Suprapubic skin (tissue), 4 donors: ENCODE measurements at regions not wholly inside any gene's neighbourhood (a gene's known extent, or its start where the extent isn't known, plus 50 kb on each side); places are given as distances from the start of the nearest gene placed in this dataset.

ENCODE experiments used
- DNase-seq, 2 donors: peaks; one replicate each; pipeline ENCODE4 v3.0.0-alpha.2; 2019; ENCODE audit warnings: low spot score in 2 of 2
- H3K27ac ChIP-seq: fragments of 200-600 bp; sonication (generic); one replicate; pipeline ENCODE4 v1.5.1; 2019
- H3K27me3 ChIP-seq: fragments of 200-600 bp; sonication (generic); one replicate; pipeline ENCODE4 v1.5.1; 2019
- H3K36me3 ChIP-seq: fragments of 200-600 bp; sonication (generic); one replicate; pipeline ENCODE4 v1.5.1; 2019
- H3K4me1 ChIP-seq: fragments of 200-600 bp; sonication (generic); one replicate; pipeline ENCODE4 v1.5.1; 2019
- H3K4me3 ChIP-seq: fragments of 200-600 bp; sonication (generic); one replicate; pipeline ENCODE4 v1.5.1; 2019; ENCODE audit warnings: mild to moderate bottlenecking
- H3K9me3 ChIP-seq: fragments of 200-600 bp; sonication (generic); one replicate; pipeline ENCODE4 v1.5.1; 2019
- EP300 ChIP-seq: sonication (generic); formaldehyde crosslinking; IDR thresholded peaks from one replicate; pipeline ENCODE4 v1.6.1; 2017; ENCODE audit warnings: antibody characterized with exemption
- POLR2A ChIP-seq, 2 donors: fragments of 450-650 bp; IDR thresholded peaks; one replicate each; pipeline ENCODE4 v1.6.1; 2017; ENCODE audit warnings: antibody characterized with exemption in 2 of 2, mild to moderate bottlenecking in 2 of 2, moderate library complexity in 2 of 2
- POLR2AphosphoS5 ChIP-seq, 3 donors: sonication (generic); formaldehyde crosslinking; IDR thresholded peaks; one replicate each; pipeline ENCODE4 v1.6.1; 2017; ENCODE audit warnings: antibody characterized with exemption in 3 of 3
- WGBS: methylation state at CpG from one replicate; pipeline ENCODE4 v1.1.5; 2018; 5-methylcytosine and 5-hydroxymethylcytosine counted together
- TF ChIP-seq, protein P1 (sequence below), 2 donors: fragments of 200-600 bp in 1 of 2; fragments of 450-650 bp in 1 of 2; sonication (generic) in 1 of 2; IDR thresholded peaks; one replicate each; pipeline ENCODE4 v1.5.1; 2016 to 2019; ENCODE audit warnings: antibody characterized with exemption in 2 of 2, mild to moderate bottlenecking in 1 of 2, moderate library complexity in 1 of 2

DNA sequence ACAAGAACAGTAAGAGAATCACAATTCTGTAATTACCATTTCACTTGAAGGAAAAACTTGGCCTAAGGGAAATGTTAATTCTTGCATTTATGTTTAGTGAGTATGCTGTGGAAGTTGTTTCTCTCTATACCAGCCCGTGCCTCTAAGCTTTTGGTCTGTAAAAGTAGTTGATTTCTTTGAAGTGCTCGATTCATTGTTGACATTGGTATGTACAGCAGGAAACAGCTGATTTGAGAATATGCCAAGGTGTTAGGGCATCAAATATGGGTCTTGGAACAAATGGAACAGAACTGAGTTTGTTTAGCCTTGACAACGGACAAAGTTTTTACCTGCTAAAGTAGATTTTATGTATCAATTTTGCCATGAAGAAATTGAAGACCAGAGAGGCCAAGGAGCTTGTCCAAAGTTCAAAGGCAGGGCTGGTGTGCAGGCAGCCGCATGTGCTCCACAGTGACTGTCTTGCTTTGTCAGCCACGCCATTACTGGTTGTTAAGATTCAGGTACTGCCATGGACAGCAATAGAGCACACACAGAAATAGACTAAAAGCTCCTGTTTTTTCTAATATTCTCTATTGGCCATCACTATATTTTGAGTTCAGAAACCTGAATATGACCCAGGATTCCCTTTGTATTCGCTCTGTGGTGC lies 75.5 kb upstream of the TLR3 start:
- H3K4me1 ChIP-seq = no peaks in the 10 kb centered on the region
- 68% methylated on average over 6 of the region's 6 CpGs for WGBS
- TF ChIP-seq POLR2AphosphoS5 (IDR thresholded peaks at IDR 0.05) (no peak), EP300 (no peak), POLR2A (IDR thresholded peaks at IDR 0.05) (no peak)
- TF ChIP-seq, protein P1, sequence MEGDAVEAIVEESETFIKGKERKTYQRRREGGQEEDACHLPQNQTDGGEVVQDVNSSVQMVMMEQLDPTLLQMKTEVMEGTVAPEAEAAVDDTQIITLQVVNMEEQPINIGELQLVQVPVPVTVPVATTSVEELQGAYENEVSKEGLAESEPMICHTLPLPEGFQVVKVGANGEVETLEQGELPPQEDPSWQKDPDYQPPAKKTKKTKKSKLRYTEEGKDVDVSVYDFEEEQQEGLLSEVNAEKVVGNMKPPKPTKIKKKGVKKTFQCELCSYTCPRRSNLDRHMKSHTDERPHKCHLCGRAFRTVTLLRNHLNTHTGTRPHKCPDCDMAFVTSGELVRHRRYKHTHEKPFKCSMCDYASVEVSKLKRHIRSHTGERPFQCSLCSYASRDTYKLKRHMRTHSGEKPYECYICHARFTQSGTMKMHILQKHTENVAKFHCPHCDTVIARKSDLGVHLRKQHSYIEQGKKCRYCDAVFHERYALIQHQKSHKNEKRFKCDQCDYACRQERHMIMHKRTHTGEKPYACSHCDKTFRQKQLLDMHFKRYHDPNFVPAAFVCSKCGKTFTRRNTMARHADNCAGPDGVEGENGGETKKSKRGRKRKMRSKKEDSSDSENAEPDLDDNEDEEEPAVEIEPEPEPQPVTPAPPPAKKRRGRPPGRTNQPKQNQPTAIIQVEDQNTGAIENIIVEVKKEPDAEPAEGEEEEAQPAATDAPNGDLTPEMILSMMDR (IDR thresholded peaks at IDR 0.05) = no peak
- no peak for DNase-seq
- H3K27me3 ChIP-seq = no peaks in the 10 kb centered on the region
- no peaks in the 10 kb centered on the region for H3K36me3 ChIP-seq
- no peak overlapping the region for H3K4me3 ChIP-seq
- no peak overlapping the region for H3K27ac ChIP-seq
- H3K9me3 ChIP-seq = no peaks in the 10 kb centered on the region

DNA sequence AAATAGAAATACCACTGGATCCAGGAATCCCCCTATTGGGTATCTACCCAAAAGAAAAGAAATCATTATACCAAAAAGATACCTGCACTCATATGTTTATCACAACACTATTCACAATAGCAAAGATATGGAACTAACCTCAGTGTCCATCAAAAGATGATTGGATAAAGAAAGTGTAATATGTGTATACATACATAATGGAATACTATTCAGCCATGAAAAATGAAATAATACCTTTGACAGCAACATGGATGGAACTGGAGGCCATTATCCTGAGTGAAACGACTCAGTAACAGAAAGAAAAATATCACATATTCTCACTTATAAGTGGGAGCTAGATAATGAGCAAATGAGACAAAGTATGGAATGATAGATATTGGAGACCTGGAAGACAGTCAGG lies 74.2 kb upstream of the TLR3 start:
- Histone ChIP-seq H3K4me1 (no peaks in the 10 kb centered on the region), H3K9me3 (no peaks in the 10 kb centered on the region), H3K4me3 (no peak overlapping the region), H3K36me3 (no peaks in the 10 kb centered on the region), H3K27me3 (no peaks in the 10 kb centered on the region), H3K27ac (no peak overlapping the region)
- TF ChIP-seq EP300 (no peak), POLR2A (IDR thresholded peaks at IDR 0.05) (no peak), POLR2AphosphoS5 (IDR thresholded peaks at IDR 0.05) (no peak)
- TF ChIP-seq, protein P1 (IDR thresholded peaks at IDR 0.05) = no peak
- WGBS = 34% methylated on average over 1 of the region's 1 CpG
- no peak for DNase-seq

DNA sequence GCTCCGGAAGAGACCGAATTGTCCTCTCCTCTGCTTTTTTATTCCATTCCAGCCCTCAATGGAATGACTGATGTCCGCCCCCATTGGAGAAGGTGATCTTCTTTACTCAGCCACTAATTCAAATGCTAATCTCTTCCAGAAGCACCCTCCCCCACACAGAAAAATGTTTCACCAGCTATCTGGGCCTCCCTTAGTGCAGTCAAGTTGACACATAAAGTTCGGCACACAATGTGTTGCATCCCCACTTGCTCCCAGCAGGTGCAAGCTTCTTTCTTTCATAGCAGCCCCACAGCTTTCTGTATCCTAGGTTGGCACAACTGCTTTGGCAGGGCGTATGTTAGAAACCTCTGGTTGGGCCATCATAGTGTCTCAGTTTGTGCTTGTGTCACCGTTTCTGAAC lies 73.3 kb upstream of the TLR3 start:
- 75% methylated on average over 6 of the region's 6 CpGs for WGBS
- H3K9me3 ChIP-seq = no peaks in the 10 kb centered on the region
- TF ChIP-seq, protein P1 (IDR thresholded peaks at IDR 0.05) = no peak
- TF ChIP-seq POLR2AphosphoS5 (IDR thresholded peaks at IDR 0.05) = no peak
- no peak for TF ChIP-seq POLR2A (IDR thresholded peaks at IDR 0.05)
- TF ChIP-seq EP300 = no peak

DNA sequence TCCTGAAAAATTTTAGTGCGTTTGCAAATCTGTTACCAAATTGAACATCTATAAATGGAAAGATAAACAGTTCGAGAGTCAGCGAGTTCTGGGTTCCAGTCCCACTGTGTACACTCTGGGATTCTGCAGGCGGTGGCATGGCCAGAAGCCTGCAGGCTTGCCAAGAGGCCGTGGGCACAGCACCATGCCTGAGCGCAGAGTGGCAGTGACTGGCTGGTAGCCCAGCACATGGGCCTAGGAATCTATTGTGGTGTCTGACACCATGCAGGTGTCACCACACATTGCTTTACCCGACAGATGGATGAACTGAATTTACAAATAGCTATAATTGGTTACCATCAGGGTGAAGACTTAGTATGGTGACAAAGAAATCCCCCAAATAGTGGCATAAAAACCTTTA lies 71.7 kb upstream of the TLR3 start:
- H3K9me3 ChIP-seq = no peaks in the 10 kb centered on the region
- H3K4me3 ChIP-seq = no peak overlapping the region
- H3K27me3 ChIP-seq = no peaks in the 10 kb centered on the region
- no peaks in the 10 kb centered on the region for H3K4me1 ChIP-seq
- H3K27ac ChIP-seq = no peak overlapping the region
- TF ChIP-seq POLR2AphosphoS5 (IDR thresholded peaks at IDR 0.05) (no peak), EP300 (no peak), POLR2A (IDR thresholded peaks at IDR 0.05) (no peak)
- TF ChIP-seq, protein P1 (IDR thresholded peaks at IDR 0.05) = no peak
- H3K36me3 ChIP-seq = no peaks in the 10 kb centered on the region
- WGBS = 74% methylated on average over 7 of the region's 7 CpGs
- DNase-seq = no peak

More for the DNA sequence above, 73.3 kb upstream of the TLR3 start:
- H3K4me3 ChIP-seq = no peak overlapping the region
- no peaks in the 10 kb centered on the region for H3K36me3 ChIP-seq
- no peak overlapping the region for H3K27ac ChIP-seq
- no peak for DNase-seq
- H3K4me1 ChIP-seq = no peaks in the 10 kb centered on the region
- no peaks in the 10 kb centered on the region for H3K27me3 ChIP-seq

DNA sequence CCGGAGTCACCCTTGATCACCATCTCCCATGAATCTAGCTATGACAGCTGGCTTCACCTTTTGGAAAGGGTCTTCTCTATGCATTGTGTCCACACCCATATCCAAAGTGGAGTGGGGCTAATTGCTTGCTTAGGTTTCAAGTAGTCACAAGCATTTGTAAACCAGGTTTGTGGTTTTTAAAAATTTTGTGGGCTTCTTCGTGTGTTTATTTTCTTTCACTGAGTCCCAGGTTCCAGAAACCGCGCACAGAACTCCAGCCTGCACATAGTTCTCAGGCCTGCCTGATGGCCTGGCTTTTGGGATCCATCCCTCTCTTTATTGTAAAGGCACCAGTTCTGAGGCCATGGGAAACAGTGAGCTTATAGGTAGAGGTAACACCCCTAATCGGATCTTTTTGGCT lies 70.2 kb upstream of the TLR3 start:
- Histone ChIP-seq H3K27ac (no peak overlapping the region), H3K27me3 (peaks cover 4% of the 10 kb centered on the region), H3K4me3 (no peak overlapping the region), H3K9me3 (no peaks in the 10 kb centered on the region), H3K4me1 (no peaks in the 10 kb centered on the region), H3K36me3 (no peaks in the 10 kb centered on the region)
- TF ChIP-seq EP300 = no peak
- TF ChIP-seq, protein P1 (IDR thresholded peaks at IDR 0.05) = no peak
- no peak for TF ChIP-seq POLR2A (IDR thresholded peaks at IDR 0.05)
- TF ChIP-seq POLR2AphosphoS5 (IDR thresholded peaks at IDR 0.05) = no peak
- DNase-seq = no peak
- WGBS = 92% methylated on average over 5 of the region's 5 CpGs
